ENCODE measurements at regions not wholly inside any gene's neighbourhood (a gene's known extent, or its start where the extent isn't known, plus 50 kb on each side); places are given as distances from the start of the nearest gene placed in this dataset.

GRCh38 chr11:109597336-109597735 is 175.3 kb downstream of the C11orf87 start:
- DNase-seq (no peak), ATAC-seq (no peak)
- Mint-ChIP-seq H3K4me3 (no peak overlapping the region), H3K27me3 (ENCODE audit: low read depth) (no peaks in the 10 kb centered on the region), H3K36me3 (ENCODE audit: insufficient read depth) (no peaks in the 10 kb centered on the region), H3K4me1 (ENCODE audit: low read depth) (no peaks in the 10 kb centered on the region), H3K9me3 (no peaks in the 10 kb centered on the region)

- DNase-seq (no peak), ATAC-seq (no peak)
- H3K27me3 Mint-ChIP-seq (ENCODE audit: low read depth), result no peaks in the 10 kb centered on the region
- no peak overlapping the region for H3K4me3 Mint-ChIP-seq
- H3K4me1 Mint-ChIP-seq (ENCODE audit: low read depth), result no peaks in the 10 kb centered on the region
- no peaks in the 10 kb centered on the region for H3K9me3 Mint-ChIP-seq
- H3K36me3 Mint-ChIP-seq (ENCODE audit: insufficient read depth), result no peaks in the 10 kb centered on the region
Observed at GRCh38 chr11:109604481-109605400, 182.8 kb downstream of the C11orf87 start.

- Mint-ChIP-seq H3K4me1 (ENCODE audit: low read depth) (no peaks in the 10 kb centered on the region), H3K36me3 (ENCODE audit: insufficient read depth) (no peaks in the 10 kb centered on the region), H3K9me3 (no peaks in the 10 kb centered on the region), H3K27me3 (ENCODE audit: low read depth) (no peaks in the 10 kb centered on the region), H3K4me3 (no peak overlapping the region)
- ATAC-seq (no peak), DNase-seq (no peak)
Observed at GRCh38 chr11:109606256-109606655, 184.3 kb downstream of the C11orf87 start.

- no peaks in the 10 kb centered on the region for H3K4me1 Mint-ChIP-seq (ENCODE audit: low read depth)
- H3K36me3 Mint-ChIP-seq (ENCODE audit: insufficient read depth), result no peaks in the 10 kb centered on the region
- H3K27me3 Mint-ChIP-seq (ENCODE audit: low read depth), result no peaks in the 10 kb centered on the region
- ATAC-seq (no peak), DNase-seq (no peak)
- H3K4me3 Mint-ChIP-seq, result no peak overlapping the region
- H3K9me3 Mint-ChIP-seq, result peaks cover 8% of the 10 kb centered on the region
Observed at GRCh38 chr11:109609454-109610185, 187.6 kb downstream of the C11orf87 start.

GRCh38 chr11:109612496-109612895 is 190.5 kb downstream of the C11orf87 start:
- DNase-seq, result no peak
- peaks cover 12% of the 10 kb centered on the region for H3K9me3 Mint-ChIP-seq
- H3K27me3 Mint-ChIP-seq (ENCODE audit: low read depth), result no peaks in the 10 kb centered on the region
- no peak overlapping the region for H3K4me3 Mint-ChIP-seq
- no peaks in the 10 kb centered on the region for H3K36me3 Mint-ChIP-seq (ENCODE audit: insufficient read depth)
- H3K4me1 Mint-ChIP-seq (ENCODE audit: low read depth), result no peaks in the 10 kb centered on the region
- ATAC-seq, result no peak

GRCh38 chr11:109619498-109619897 is 197.5 kb downstream of the C11orf87 start:
- DNase-seq, result no peak
- peaks cover 6% of the 10 kb centered on the region for H3K9me3 Mint-ChIP-seq
- no peak for ATAC-seq
- no peaks in the 10 kb centered on the region for H3K4me1 Mint-ChIP-seq (ENCODE audit: low read depth)
- H3K27me3 Mint-ChIP-seq (ENCODE audit: low read depth), result no peaks in the 10 kb centered on the region
- no peaks in the 10 kb centered on the region for H3K36me3 Mint-ChIP-seq (ENCODE audit: insufficient read depth)
- H3K4me3 Mint-ChIP-seq, result no peak overlapping the region

GRCh38 chr11:109629734-109630133 is 207.7 kb downstream of the C11orf87 start:
- no peaks in the 10 kb centered on the region for H3K27me3 Mint-ChIP-seq (ENCODE audit: low read depth)
- H3K9me3 Mint-ChIP-seq, result peaks cover 15% of the 10 kb centered on the region
- H3K4me1 Mint-ChIP-seq (ENCODE audit: low read depth), result no peaks in the 10 kb centered on the region
- DNase-seq (no peak), ATAC-seq (no peak)
- no peak overlapping the region for H3K4me3 Mint-ChIP-seq
- no peaks in the 10 kb centered on the region for H3K36me3 Mint-ChIP-seq (ENCODE audit: insufficient read depth)

GRCh38 chr11:109641549-109641948 is 219.6 kb downstream of the C11orf87 start:
- no peak overlapping the region for H3K4me3 Mint-ChIP-seq
- ATAC-seq, result no peak
- no peaks in the 10 kb centered on the region for H3K36me3 Mint-ChIP-seq (ENCODE audit: insufficient read depth)
- H3K4me1 Mint-ChIP-seq (ENCODE audit: low read depth), result no peaks in the 10 kb centered on the region
- H3K27me3 Mint-ChIP-seq (ENCODE audit: low read depth), result no peaks in the 10 kb centered on the region
- DNase-seq, result no peak
- peaks cover 4% of the 10 kb centered on the region for H3K9me3 Mint-ChIP-seq

- Mint-ChIP-seq H3K4me3 (no peak overlapping the region), H3K27me3 (ENCODE audit: low read depth) (no peaks in the 10 kb centered on the region), H3K4me1 (ENCODE audit: low read depth) (no peaks in the 10 kb centered on the region), H3K36me3 (ENCODE audit: insufficient read depth) (no peaks in the 10 kb centered on the region), H3K9me3 (no peaks in the 10 kb centered on the region)
- ATAC-seq, result no peak
- DNase-seq, result no peak
Observed at GRCh38 chr11:109644152-109644551, 222.2 kb downstream of the C11orf87 start.

- DNase-seq, result no peak
- peaks cover 6% of the 10 kb centered on the region for H3K9me3 Mint-ChIP-seq
- H3K4me1 Mint-ChIP-seq (ENCODE audit: low read depth), result no peaks in the 10 kb centered on the region
- no peak overlapping the region for H3K4me3 Mint-ChIP-seq
- no peak for ATAC-seq
- H3K36me3 Mint-ChIP-seq (ENCODE audit: insufficient read depth), result no peaks in the 10 kb centered on the region
- H3K27me3 Mint-ChIP-seq (ENCODE audit: low read depth), result no peaks in the 10 kb centered on the region
Observed at GRCh38 chr11:109648804-109649203, 226.8 kb downstream of the C11orf87 start.

- H3K4me1 Mint-ChIP-seq (ENCODE audit: low read depth), result no peaks in the 10 kb centered on the region
- no peak overlapping the region for H3K4me3 Mint-ChIP-seq
- DNase-seq (no peak), ATAC-seq (no peak)
- H3K27me3 Mint-ChIP-seq (ENCODE audit: low read depth), result no peaks in the 10 kb centered on the region
- H3K9me3 Mint-ChIP-seq, result peaks cover 6% of the 10 kb centered on the region
- H3K36me3 Mint-ChIP-seq (ENCODE audit: insufficient read depth), result no peaks in the 10 kb centered on the region
Observed at GRCh38 chr11:109654091-109654490, 232.1 kb downstream of the C11orf87 start.

GRCh38 chr11:109658190-109658589 is 236.2 kb downstream of the C11orf87 start:
- Mint-ChIP-seq H3K9me3 (no peaks in the 10 kb centered on the region), H3K36me3 (ENCODE audit: insufficient read depth) (no peaks in the 10 kb centered on the region), H3K4me3 (no peak overlapping the region), H3K27me3 (ENCODE audit: low read depth) (no peaks in the 10 kb centered on the region), H3K4me1 (ENCODE audit: low read depth) (no peaks in the 10 kb centered on the region)
- ATAC-seq, result no peak
- no peak for DNase-seq

GRCh38 chr11:109667719-109668118 is 245.7 kb downstream of the C11orf87 start:
- H3K27me3 Mint-ChIP-seq (ENCODE audit: low read depth), result no peaks in the 10 kb centered on the region
- peaks cover 10% of the 10 kb centered on the region for H3K9me3 Mint-ChIP-seq
- no peaks in the 10 kb centered on the region for H3K36me3 Mint-ChIP-seq (ENCODE audit: insufficient read depth)
- no peak overlapping the region for H3K4me3 Mint-ChIP-seq
- DNase-seq (no peak), ATAC-seq (no peak)
- H3K4me1 Mint-ChIP-seq (ENCODE audit: low read depth), result no peaks in the 10 kb centered on the region

GRCh38 chr11:109668973-109669634 is 247.1 kb downstream of the C11orf87 start:
- no peak for DNase-seq
- ATAC-seq, result no peak
- H3K36me3 Mint-ChIP-seq (ENCODE audit: insufficient read depth), result no peaks in the 10 kb centered on the region
- H3K4me3 Mint-ChIP-seq, result no peak overlapping the region
- H3K9me3 Mint-ChIP-seq, result peaks cover 10% of the 10 kb centered on the region
- H3K4me1 Mint-ChIP-seq (ENCODE audit: low read depth), result no peaks in the 10 kb centered on the region
- no peaks in the 10 kb centered on the region for H3K27me3 Mint-ChIP-seq (ENCODE audit: low read depth)
